AG10803 (cell line): ENCODE measurements at regions not wholly inside any gene's neighbourhood (a gene's known extent, or its start where the extent isn't known, plus 50 kb on each side); places are given as distances from the start of the nearest gene placed in this dataset.

ENCODE experiments used
- DNase-seq: peaks from one replicate; pipeline ENCODE4 v3.0.0; 2010; ENCODE audit warnings: low read depth
- H3K4me3 ChIP-seq: 2 replicates; pipeline ENCODE4 v1.5.1; 2011; ENCODE audit warnings: mild to moderate bottlenecking, low read length, control low read depth
- CTCF ChIP-seq: conservative IDR thresholded peaks from 2 replicates; pipeline ENCODE4 v1.5.1; 2011; ENCODE audit warnings: mild to moderate bottlenecking, low read length, control low read depth, inconsistent platforms

GRCh38 chr9:87125819-87126218 lies 178.5 kb upstream of the GAS1 start:
- no peak overlapping the region for H3K4me3 ChIP-seq
- DNase-seq = no peak
- no peak for TF ChIP-seq CTCF

- no peak for DNase-seq
- H3K4me3 ChIP-seq = no peak overlapping the region
- TF ChIP-seq CTCF = no peak
These were observed 180.2 kb upstream of the GAS1 start for GRCh38 chr9:87127543-87127942.

GRCh38 chr9:87127978-87128614 lies 180.8 kb upstream of the GAS1 start:
- TF ChIP-seq CTCF = no peak
- no peak for DNase-seq
- H3K4me3 ChIP-seq = no peak overlapping the region

- no peak for TF ChIP-seq CTCF
- DNase-seq = no peak
- H3K4me3 ChIP-seq = no peak overlapping the region
These were observed 181.7 kb upstream of the GAS1 start for GRCh38 chr9:87128844-87129493.

- no peak for DNase-seq
- TF ChIP-seq CTCF = no peak
- no peak overlapping the region for H3K4me3 ChIP-seq
These were observed 187.8 kb upstream of the GAS1 start for GRCh38 chr9:87135074-87135473.

GRCh38 chr9:87137718-87138117 lies 190.4 kb upstream of the GAS1 start:
- no peak overlapping the region for H3K4me3 ChIP-seq
- TF ChIP-seq CTCF = no peak
- no peak for DNase-seq
